ENCODE measurements at regions not wholly inside any gene's neighbourhood (a gene's known extent, or its start where the extent isn't known, plus 50 kb on each side); places are given as distances from the start of the nearest gene placed in this dataset.
"Not testable (repeated sequence)": the region's sequence is repeated elsewhere in the genome, so short reads cannot be mapped to it uniquely, and the experiment has no call there.

- intact Hi-C loops (cut with DNase I; ENCODE audit: low total_unique reads): no loop called here
- H3K9me3 ChIP-seq: no peaks in the 10 kb centered on the region
- DNase-seq: no peak
- H3K36me3 ChIP-seq: no peaks in the 10 kb centered on the region
- TF ChIP-seq POLR2A (IDR thresholded peaks at IDR 0.05) (no peak), CTCF (IDR thresholded peaks at IDR 0.05) (no peak)
- H3K27ac ChIP-seq: no peak overlapping the region
- no peak overlapping the region for H3K4me3 ChIP-seq
- H3K4me1 ChIP-seq: no peaks in the 10 kb centered on the region
- H3K27me3 ChIP-seq: no peaks in the 10 kb centered on the region
These were observed 129.2 kb upstream of the IRX1 start for GRCh38 chr5:3466392-3466791.

GRCh38 chr5:3460416-3460815 lies 135.2 kb upstream of the IRX1 start:
- Histone ChIP-seq H3K27me3 (no peaks in the 10 kb centered on the region), H3K4me3 (no peak overlapping the region), H3K36me3 (no peaks in the 10 kb centered on the region), H3K4me1 (no peaks in the 10 kb centered on the region), H3K9me3 (no peaks in the 10 kb centered on the region), H3K27ac (no peak overlapping the region)
- DNase-seq: no peak
- intact Hi-C loops (cut with DNase I; ENCODE audit: low total_unique reads): no loop called here
- TF ChIP-seq CTCF (IDR thresholded peaks at IDR 0.05): no peak
- TF ChIP-seq POLR2A (IDR thresholded peaks at IDR 0.05): no peak

DNA sequence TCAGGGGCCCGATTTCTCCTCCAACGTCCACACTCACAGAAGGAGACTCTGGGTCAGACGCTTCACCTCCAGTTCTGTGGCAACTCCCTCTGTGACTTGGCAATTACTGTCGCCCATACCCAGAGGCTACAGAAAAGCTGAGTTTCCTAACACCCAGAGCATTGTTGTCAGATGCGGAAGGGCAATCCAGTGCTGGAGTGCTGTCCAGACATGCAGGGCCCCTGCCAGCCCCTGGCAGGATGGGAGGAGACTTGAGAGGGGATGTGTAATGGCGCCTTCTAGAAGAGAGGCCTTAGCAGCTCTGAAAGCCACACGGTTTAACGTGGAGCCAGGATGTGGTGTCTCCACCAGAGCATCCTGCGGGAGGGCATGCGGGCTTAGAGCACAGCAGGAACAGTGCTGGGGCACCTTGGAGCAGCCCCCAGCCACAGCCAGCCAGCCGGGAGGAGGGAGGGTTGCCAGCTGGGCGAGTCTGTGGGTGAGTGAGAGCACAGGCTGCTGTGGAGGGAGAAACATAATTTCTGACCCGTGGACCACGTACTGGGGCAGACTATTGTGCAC lies 139.4 kb upstream of the IRX1 start:
- H3K36me3 ChIP-seq: no peaks in the 10 kb centered on the region
- no peaks in the 10 kb centered on the region for H3K4me1 ChIP-seq
- H3K9me3 ChIP-seq: no peaks in the 10 kb centered on the region
- DNase-seq: no peak
- H3K27me3 ChIP-seq: no peaks in the 10 kb centered on the region
- intact Hi-C loops (cut with DNase I; ENCODE audit: low total_unique reads): no loop called here
- no peak for TF ChIP-seq POLR2A (IDR thresholded peaks at IDR 0.05)
- no peak for TF ChIP-seq CTCF (IDR thresholded peaks at IDR 0.05)
- H3K27ac ChIP-seq: no peak overlapping the region
- no peak overlapping the region for H3K4me3 ChIP-seq

DNA sequence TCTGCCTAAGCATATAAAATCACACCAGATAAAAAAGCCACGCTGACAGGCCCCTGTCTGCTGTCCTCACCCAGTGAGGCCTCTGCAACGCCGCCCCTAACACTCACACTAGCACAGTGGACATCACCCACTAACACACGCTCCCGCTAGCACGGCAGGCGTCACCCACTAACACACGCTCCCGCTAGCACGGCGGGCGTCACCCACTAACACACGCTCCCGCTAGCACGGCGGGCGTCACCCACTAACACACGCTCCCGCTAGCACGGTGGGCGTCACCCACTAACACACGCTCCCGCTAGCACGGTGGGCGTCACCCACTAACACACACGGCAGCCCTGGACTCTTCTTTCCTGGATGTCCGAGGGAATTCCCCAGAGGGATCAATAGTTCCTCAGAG lies 141.6 kb upstream of the IRX1 start:
- H3K36me3 ChIP-seq; H3K4me1 ChIP-seq; H3K27ac ChIP-seq; intact Hi-C loops (cut with DNase I; ENCODE audit: low total_unique reads); H3K27me3 ChIP-seq; H3K4me3 ChIP-seq; DNase-seq; H3K9me3 ChIP-seq: not testable (repeated sequence)

DNA sequence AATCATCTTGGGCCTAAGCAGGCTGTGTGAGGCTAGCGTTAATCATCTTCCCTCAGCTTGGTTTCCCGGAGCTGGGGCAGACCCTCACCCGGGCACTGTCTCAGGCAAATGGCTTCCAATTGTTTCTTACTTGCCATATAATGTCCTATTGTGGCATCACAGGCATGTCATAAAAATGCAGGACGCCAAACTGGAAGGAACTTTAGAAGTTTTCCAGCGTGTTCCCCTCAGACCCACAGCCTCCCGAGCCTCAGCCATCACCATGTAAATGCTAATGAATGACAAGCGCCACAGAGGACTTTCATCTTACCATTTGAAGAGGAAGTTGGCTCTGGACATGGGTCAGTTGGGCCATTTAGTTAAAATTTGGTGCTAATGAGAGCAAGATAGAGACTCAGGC lies 143.0 kb upstream of the IRX1 start:
- Histone ChIP-seq H3K27me3 (no peaks in the 10 kb centered on the region), H3K9me3 (no peaks in the 10 kb centered on the region), H3K27ac (no peak overlapping the region), H3K4me1 (no peaks in the 10 kb centered on the region), H3K36me3 (no peaks in the 10 kb centered on the region), H3K4me3 (no peak overlapping the region)
- DNase-seq: no peak
- TF ChIP-seq CTCF (IDR thresholded peaks at IDR 0.05) (no peak), POLR2A (IDR thresholded peaks at IDR 0.05) (no peak)
- intact Hi-C loops (cut with DNase I; ENCODE audit: low total_unique reads): no loop called here

GRCh38 chr5:3451961-3452360 lies 143.7 kb upstream of the IRX1 start:
- no peak overlapping the region for H3K27ac ChIP-seq
- no peak for TF ChIP-seq POLR2A (IDR thresholded peaks at IDR 0.05)

More at GRCh38 chr5:3451961-3452360, 143.7 kb upstream of the IRX1 start:
- Histone ChIP-seq H3K4me3 (no peak overlapping the region), H3K4me1 (no peaks in the 10 kb centered on the region), H3K36me3 (no peaks in the 10 kb centered on the region), H3K9me3 (no peaks in the 10 kb centered on the region), H3K27me3 (no peaks in the 10 kb centered on the region)
- intact Hi-C loops (cut with DNase I; ENCODE audit: low total_unique reads): no loop called here
- no peak for DNase-seq
